H1 (cell line): ENCODE measurements at regions not wholly inside any gene's neighbourhood (a gene's known extent, or its start where the extent isn't known, plus 50 kb on each side); places are given as distances from the start of the nearest gene placed in this dataset.

Source experiments
- CREB1 ChIP-seq: IDR thresholded peaks from 2 replicates; pipeline ENCODE4 v1.6.1; 2012; ENCODE audit warnings: inconsistent platforms
- GTF2F1 ChIP-seq: IDR thresholded peaks from 2 replicates; pipeline ENCODE4 v1.6.1; 2012; ENCODE audit warnings: low read depth, low read length, improper control_type of control experiment, borderline replicate concordance
- PHF8 ChIP-seq: fragments of 200-600 bp; sonication (generic); conservative IDR thresholded peaks from 2 replicates; pipeline ENCODE4 v1.7.1; 2012; ENCODE audit warnings: low read depth, mild to moderate bottlenecking, inconsistent platforms, low read length, moderate library complexity
- RBBP5 ChIP-seq: IDR thresholded peaks from 2 replicates; pipeline ENCODE4 v1.7.1; 2012; ENCODE audit warnings: low read depth, mild to moderate bottlenecking, inconsistent platforms, low read length, moderate library complexity, borderline replicate concordance
- SAP30 ChIP-seq: fragments of 300-600 bp; sonication (generic); IDR thresholded peaks from 2 replicates; pipeline ENCODE4 v1.7.1; 2012; ENCODE audit warnings: low read length, moderate library complexity, mild to moderate bottlenecking, inconsistent platforms; ENCODE audit not compliant: insufficient read depth, insufficient replicate concordance
- SIN3A ChIP-seq, 2 experiments: IDR thresholded peaks in 1 of 2; conservative IDR thresholded peaks in 1 of 2; 2 replicates each; pipeline ENCODE4 v1.6.1; 2011 to 2012; ENCODE audit warnings: low read length in 2 of 2, improper control_type of control experiment in 1 of 2, low read depth in 1 of 2, mild to moderate bottlenecking in 1 of 2
- TCF12 ChIP-seq: IDR thresholded peaks from 2 replicates; pipeline ENCODE4 v1.6.1; 2011; ENCODE audit warnings: low read depth, mild to moderate bottlenecking, low read length

DNA sequence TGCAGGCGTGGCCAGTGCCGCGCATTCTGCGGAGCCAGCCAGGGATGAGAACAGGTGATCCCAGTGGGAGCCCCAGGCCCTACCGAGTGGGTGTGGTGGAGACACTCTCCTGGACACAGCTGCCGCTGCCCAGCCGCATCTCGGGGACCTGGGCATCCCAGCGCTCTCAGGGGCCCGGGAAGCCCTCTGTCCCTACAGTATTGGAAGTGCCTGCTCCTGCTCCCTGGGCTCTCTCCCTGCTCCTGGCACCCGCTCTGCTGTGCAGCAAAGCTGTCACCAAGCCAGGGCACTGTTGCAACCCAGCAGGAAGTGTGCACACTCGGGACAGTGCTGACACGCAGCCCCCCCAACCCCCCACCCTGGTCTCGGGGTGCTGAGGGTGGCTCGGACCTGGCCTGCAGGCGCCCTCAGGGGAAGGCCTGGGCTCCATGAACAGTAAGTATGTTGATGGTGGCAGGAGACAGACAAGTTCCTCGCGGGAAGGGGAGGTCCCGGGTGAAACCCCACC is 1177.4 kb upstream of the GBE1 start (continued):
- TF ChIP-seq SAP30: no peak
- no peak for TF ChIP-seq CREB1
- TF ChIP-seq GTF2F1: no peak
- no peak for TF ChIP-seq RBBP5
- no peak for TF ChIP-seq PHF8
- TF ChIP-seq TCF12: no peak
- TF ChIP-seq SIN3A (conservative IDR thresholded peaks at IDR 0.05 in 1 of 2, IDR thresholded peaks at IDR 0.05 in 1 of 2; ENCODE audit: low read depth in 1 of 2, low read length in 2 of 2): no peak
